C4-2B (cell line): ENCODE measurements at regions not wholly inside any gene's neighbourhood (a gene's known extent, or its start where the extent isn't known, plus 50 kb on each side); places are given as distances from the start of the nearest gene placed in this dataset.

Source experiments
- CTCF ChIP-seq: fragments of 450-650 bp; conservative IDR thresholded peaks from 2 replicates; pipeline ENCODE4 v1.5.1; 2017; ENCODE audit warnings: mild to moderate bottlenecking
- ZFX ChIP-seq: fragments of 450-650 bp; IDR thresholded peaks from 2 replicates; pipeline ENCODE4 v1.6.1; 2017

GRCh38 chr11:80362563-80363340 lies 921.9 kb upstream of the TENM4 start:
- no peak for TF ChIP-seq CTCF
- no peak for TF ChIP-seq ZFX
